Mucosa of descending colon (tissue), 3 donors: ENCODE measurements at regions not wholly inside any gene's neighbourhood (a gene's known extent, or its start where the extent isn't known, plus 50 kb on each side); places are given as distances from the start of the nearest gene placed in this dataset.

Experiments used
- ATAC-seq: fragments of 200-7000 bp; cut with Tn5 transposase; one replicate; pipeline ENCODE4 v1.9.1; 2020; ENCODE audit warnings: mild to moderate bottlenecking, moderate library complexity
- DNase-seq, 3 donors: peaks; one replicate each; pipeline ENCODE4 v3.0.0-alpha.2; 2020
- H3K36me3 ChIP-seq: fragments of 200-600 bp; one replicate; pipeline ENCODE4 v1.8.0; 2021; ENCODE audit warnings: low read depth, mild to moderate bottlenecking
- H3K4me1 ChIP-seq: fragments of 200-600 bp; one replicate; pipeline ENCODE4 v1.8.0; 2021; ENCODE audit warnings: low read depth, mild to moderate bottlenecking
- H3K4me3 ChIP-seq: fragments of 200-600 bp; one replicate; pipeline ENCODE4 v1.8.0; 2021; ENCODE audit warnings: mild to moderate bottlenecking
- H3K9me3 ChIP-seq: fragments of 200-600 bp; one replicate; pipeline ENCODE4 v1.8.0; 2021; ENCODE audit warnings: mild to moderate bottlenecking
- intact Hi-C, 2 donors: fragments of 100-400 bp; cut with DNase I in 1 of 2; cut with micrococcal nuclease in 1 of 2; formaldehyde crosslinking; loops; one replicate each; pipeline versions ENCODE4 v1.11.0 to v1.11.1; 2022; cut with DNase I, micrococcal nuclease
- TF ChIP-seq, protein P1 (sequence below): fragments of 200-600 bp; IDR thresholded peaks from one replicate; pipeline ENCODE4 v1.8.0; 2022; ENCODE audit warnings: antibody characterized with exemption, mild to moderate bottlenecking
- donor health status: DM: no; HTN: no; CAD: no; lungs with moderate emphysema.
- donor health status: DM: no; HTN: no; CAD: no.
- donor health status: DM: no; HTN: yes; CAD: no.

DNA sequence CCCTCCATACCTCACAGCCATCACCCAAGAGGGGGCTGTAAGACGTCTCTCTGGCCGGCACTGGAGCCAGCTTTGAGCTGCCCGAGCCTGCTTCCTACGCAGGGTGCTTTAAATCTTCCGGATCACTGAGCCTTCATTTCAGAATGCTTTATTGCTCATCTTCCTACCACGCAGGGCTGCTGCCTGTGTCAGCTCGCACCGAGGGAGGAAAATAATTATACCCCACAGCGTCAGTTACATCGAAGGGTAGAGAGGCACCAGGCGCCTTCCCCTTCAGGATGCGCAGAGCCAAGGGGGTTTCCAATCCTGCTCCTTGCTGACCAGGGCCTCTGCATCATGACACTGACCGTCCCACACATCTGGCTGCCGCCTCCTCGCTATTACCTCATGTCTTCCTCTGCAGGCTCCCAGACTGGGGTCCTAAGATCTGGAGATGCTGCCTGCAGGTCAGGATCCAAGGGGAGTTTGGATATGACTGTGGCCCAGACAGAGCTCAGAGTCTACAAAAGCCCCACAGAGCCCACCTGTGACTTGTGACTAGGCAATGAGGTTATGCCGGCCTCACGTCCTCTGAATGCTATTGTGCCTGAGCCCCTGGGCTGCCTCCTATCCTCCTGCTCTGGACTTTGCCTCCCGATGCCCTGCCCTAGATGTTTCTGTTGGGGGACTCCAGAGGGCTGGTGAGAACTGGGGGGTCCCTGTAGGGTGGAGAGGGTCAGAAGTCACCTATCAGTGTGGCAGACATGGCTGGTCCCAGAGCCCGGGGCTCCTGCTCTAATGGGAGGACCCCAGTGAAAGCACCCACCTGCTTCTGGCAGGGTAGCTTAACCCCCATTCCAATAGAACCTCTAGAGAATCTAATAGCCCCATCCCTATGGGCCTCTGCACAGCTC is 220.3 kb upstream of the RTL1 start:
- TF ChIP-seq, protein P1, sequence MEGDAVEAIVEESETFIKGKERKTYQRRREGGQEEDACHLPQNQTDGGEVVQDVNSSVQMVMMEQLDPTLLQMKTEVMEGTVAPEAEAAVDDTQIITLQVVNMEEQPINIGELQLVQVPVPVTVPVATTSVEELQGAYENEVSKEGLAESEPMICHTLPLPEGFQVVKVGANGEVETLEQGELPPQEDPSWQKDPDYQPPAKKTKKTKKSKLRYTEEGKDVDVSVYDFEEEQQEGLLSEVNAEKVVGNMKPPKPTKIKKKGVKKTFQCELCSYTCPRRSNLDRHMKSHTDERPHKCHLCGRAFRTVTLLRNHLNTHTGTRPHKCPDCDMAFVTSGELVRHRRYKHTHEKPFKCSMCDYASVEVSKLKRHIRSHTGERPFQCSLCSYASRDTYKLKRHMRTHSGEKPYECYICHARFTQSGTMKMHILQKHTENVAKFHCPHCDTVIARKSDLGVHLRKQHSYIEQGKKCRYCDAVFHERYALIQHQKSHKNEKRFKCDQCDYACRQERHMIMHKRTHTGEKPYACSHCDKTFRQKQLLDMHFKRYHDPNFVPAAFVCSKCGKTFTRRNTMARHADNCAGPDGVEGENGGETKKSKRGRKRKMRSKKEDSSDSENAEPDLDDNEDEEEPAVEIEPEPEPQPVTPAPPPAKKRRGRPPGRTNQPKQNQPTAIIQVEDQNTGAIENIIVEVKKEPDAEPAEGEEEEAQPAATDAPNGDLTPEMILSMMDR, result no peak
- no peaks in the 10 kb centered on the region for H3K36me3 ChIP-seq
- H3K4me3 ChIP-seq, result no peak overlapping the region
- intact Hi-C loops, result no loop called here
- no peaks in the 10 kb centered on the region for H3K9me3 ChIP-seq
- DNase-seq (no peak), ATAC-seq (no peak)
- no peaks in the 10 kb centered on the region for H3K4me1 ChIP-seq

DNA sequence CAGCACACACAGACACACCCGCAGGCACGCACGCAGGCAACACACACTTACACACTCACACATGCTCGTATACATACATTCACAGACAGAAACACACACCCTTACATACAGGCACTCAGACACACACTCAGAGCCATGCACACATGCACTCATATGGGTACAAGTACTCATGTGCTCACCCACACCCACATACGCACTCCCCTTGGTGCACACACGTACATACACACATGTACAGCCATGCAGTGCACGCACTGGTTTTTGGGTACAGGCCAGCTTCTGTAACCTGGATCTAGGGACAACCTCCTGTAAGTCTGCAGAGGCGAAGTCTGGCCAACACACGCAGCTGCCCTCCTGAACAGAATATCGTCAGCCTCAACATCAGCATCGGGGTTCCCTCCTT is 221.3 kb upstream of the RTL1 start:
- DNase-seq (no peak), ATAC-seq (no peak)
- Histone ChIP-seq H3K36me3 (no peaks in the 10 kb centered on the region), H3K4me3 (no peak overlapping the region), H3K4me1 (no peaks in the 10 kb centered on the region), H3K9me3 (no peaks in the 10 kb centered on the region)
- intact Hi-C loops, result no loop called here
- TF ChIP-seq, protein P1, result no peak

DNA sequence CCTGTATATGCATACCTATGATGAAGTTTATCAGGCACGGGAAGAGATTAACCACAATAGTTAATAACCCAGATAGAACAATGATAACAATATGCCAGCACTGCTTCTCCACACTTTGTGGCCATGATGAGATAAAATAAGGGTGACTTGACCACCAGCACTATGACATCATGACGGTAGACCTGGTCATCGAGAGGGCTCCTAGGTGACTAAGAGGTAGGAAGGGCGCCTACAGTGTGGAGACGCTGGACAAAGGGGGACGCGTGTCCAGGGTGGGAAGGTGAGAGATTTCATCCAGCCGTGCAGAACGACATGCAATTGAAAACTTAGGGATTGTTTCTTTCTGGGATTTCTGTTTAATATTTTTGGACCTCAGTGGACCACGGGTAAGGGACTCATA is 221.8 kb upstream of the RTL1 start:
- TF ChIP-seq, protein P1, result no peak
- no peak overlapping the region for H3K4me3 ChIP-seq
- ATAC-seq (no peak), DNase-seq (no peak)
- H3K4me1 ChIP-seq, result no peaks in the 10 kb centered on the region
- H3K9me3 ChIP-seq, result no peaks in the 10 kb centered on the region
- no peaks in the 10 kb centered on the region for H3K36me3 ChIP-seq
- intact Hi-C loops, result no loop called here

DNA sequence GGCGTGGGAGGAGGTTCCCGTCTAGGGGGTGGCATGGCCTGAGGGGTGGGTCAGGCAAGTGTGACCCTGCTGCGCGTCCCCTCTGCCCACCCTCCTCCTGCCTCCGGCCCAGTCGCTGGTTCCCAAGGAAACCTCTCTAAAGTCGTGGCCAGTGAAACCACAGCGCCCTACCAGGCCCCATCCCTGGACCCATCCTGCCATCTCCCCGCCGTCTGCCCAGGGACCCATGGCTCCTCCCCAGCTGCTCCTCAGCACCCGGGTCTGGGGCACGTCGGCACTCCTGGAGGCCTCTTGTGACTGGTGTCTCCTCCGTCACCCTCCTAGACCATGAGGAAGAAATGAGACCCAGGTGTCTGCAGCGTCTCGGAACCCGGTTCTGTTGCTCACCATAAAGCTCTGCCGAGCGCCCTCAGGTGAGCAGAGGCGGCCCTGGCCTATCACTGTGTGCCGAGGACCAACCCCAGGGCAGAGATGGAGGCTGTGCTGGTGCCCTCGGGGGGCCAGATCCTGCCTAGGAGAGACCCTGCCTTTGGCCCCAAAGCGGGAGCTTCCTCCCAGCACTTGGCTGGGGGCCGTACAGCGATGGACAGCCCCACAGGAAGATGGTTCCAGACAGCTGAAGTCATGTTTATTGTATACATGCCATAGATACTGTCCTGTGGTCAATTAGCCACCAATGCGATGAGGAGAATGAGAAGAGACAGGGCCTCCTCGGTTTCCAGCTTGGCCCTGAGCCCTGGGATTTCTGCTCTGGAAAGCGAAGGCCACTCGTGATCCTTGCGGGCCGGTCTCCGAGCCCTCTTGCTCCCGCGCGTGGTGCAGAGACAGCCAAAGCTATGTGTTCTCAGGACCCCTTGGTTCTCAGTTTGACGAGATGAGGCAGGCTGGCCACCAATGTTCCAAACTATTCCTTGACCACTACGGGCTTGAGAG is 222.5 kb upstream of the RTL1 start:
- H3K4me1 ChIP-seq, result no peaks in the 10 kb centered on the region

DNA sequence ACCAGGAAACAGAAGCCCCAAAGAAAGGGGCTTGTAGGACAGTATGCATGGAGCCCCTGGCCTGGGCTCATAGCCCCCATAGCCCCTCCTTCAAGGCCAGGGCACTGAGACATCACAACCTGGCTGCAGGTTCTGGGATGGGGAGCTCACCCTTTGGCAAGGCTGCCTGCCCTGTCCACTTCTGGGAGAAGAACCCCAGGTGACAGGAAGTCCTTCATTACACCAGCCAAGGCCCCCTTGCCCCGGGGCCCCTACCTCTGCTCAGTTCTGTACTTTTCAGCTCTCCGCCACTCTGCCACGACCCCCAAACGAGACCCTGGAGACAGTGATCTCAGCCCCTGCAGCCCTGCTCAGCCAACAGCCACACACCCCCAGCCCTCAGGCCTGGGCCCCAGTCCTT is 223.2 kb upstream of the RTL1 start:
- intact Hi-C loops, result no loop called here
- no peaks in the 10 kb centered on the region for H3K4me1 ChIP-seq
- ATAC-seq (no peak), DNase-seq (no peak)
- H3K36me3 ChIP-seq, result no peaks in the 10 kb centered on the region
- H3K4me3 ChIP-seq, result no peak overlapping the region
- no peaks in the 10 kb centered on the region for H3K9me3 ChIP-seq
- TF ChIP-seq, protein P1, result no peak

More for the DNA sequence above, 222.5 kb upstream of the RTL1 start:
- intact Hi-C loops, result no loop called here
- Histone ChIP-seq H3K9me3 (no peaks in the 10 kb centered on the region), H3K4me3 (no peak overlapping the region), H3K36me3 (no peaks in the 10 kb centered on the region)
- no peak for ATAC-seq
- DNase-seq, result no peak
- TF ChIP-seq, protein P1, result no peak
